ENCODE measurements at regions not wholly inside any gene's neighbourhood (a gene's known extent, or its start where the extent isn't known, plus 50 kb on each side); places are given as distances from the start of the nearest gene placed in this dataset.

GRCh38 chr3:61505197-61505596 lies 56.2 kb upstream of the PTPRG start:
- intact Hi-C loops (cut with micrococcal nuclease) (no loop called here), dilution Hi-C loops (cut with MboI; ENCODE audit: extremely low pct_ligation_motif_present, low sequenced_read_pairs) (no loop called here)
- no TSS peak for BruUV-seq (replicated peaks)
- no peaks in the 10 kb centered on the region for H3K79me2 ChIP-seq (ENCODE audit: control insufficient read depth, insufficient read depth, low read length)
- no peak overlapping the region for H3K9ac ChIP-seq (replicated peaks; ENCODE audit: extremely low read depth, insufficient read depth, low read length)
- H3K27ac ChIP-seq (ENCODE audit: insufficient read depth, low read depth, low read length) = no peak overlapping the region
- H2AFZ ChIP-seq (ENCODE audit: low read depth, low read length) = no peak overlapping the region
- no peaks in the 10 kb centered on the region for H3K4me1 ChIP-seq (ENCODE audit: control insufficient read depth, extremely low read depth, insufficient read depth, low read length)
- no peak for TF ChIP-seq JUN (IDR thresholded peaks at IDR 0.05; ENCODE audit: borderline replicate concordance, insufficient read depth, insufficient read length, low read depth)
- TF ChIP-seq GATA2 (IDR thresholded peaks at IDR 0.05; ENCODE audit: insufficient read depth, insufficient read length, low read depth, low read length) = no peak
- no peak for TF ChIP-seq POLR2AphosphoS5 (IDR thresholded peaks at IDR 0.05; ENCODE audit: insufficient read depth, low read depth, low read length)
- no peak for TF ChIP-seq FOS (IDR thresholded peaks at IDR 0.05; ENCODE audit: borderline replicate concordance, insufficient read depth, low read length)
- no peak for TF ChIP-seq EZH2 (IDR thresholded peaks at IDR 0.05; ENCODE audit: borderline replicate concordance, low read depth, low read length, severe bottlenecking)
- TF ChIP-seq MYC (IDR thresholded peaks at IDR 0.05; ENCODE audit: low read depth, low read length) = no peak
- TF ChIP-seq, protein P1, sequence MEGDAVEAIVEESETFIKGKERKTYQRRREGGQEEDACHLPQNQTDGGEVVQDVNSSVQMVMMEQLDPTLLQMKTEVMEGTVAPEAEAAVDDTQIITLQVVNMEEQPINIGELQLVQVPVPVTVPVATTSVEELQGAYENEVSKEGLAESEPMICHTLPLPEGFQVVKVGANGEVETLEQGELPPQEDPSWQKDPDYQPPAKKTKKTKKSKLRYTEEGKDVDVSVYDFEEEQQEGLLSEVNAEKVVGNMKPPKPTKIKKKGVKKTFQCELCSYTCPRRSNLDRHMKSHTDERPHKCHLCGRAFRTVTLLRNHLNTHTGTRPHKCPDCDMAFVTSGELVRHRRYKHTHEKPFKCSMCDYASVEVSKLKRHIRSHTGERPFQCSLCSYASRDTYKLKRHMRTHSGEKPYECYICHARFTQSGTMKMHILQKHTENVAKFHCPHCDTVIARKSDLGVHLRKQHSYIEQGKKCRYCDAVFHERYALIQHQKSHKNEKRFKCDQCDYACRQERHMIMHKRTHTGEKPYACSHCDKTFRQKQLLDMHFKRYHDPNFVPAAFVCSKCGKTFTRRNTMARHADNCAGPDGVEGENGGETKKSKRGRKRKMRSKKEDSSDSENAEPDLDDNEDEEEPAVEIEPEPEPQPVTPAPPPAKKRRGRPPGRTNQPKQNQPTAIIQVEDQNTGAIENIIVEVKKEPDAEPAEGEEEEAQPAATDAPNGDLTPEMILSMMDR (IDR thresholded peaks at IDR 0.05; ENCODE audit: extremely low read depth in 1 of 2, insufficient read depth in 1 of 2, low read depth in 1 of 2, low read length in 2 of 2) = no peak
- no peak for TF ChIP-seq POLR2A (IDR thresholded peaks at IDR 0.05; ENCODE audit: low read depth, low read length)
- no peak for TF ChIP-seq MAX (IDR thresholded peaks at IDR 0.05; ENCODE audit: insufficient read depth, insufficient read length)
- FAIRE-seq = no peak
- H3K4me2 ChIP-seq (ENCODE audit: insufficient read depth, low read length) = no peak overlapping the region
- H3K4me3 ChIP-seq (replicated peaks in 1 of 3; ENCODE audit: insufficient read depth in 1 of 3, low read depth in 1 of 3, low read length in 3 of 3) = no peak overlapping the region
- no peaks in the 10 kb centered on the region for H3K9me1 ChIP-seq (replicated peaks; ENCODE audit: control insufficient read depth, extremely low read depth, insufficient read depth, low read length)
- H4K20me1 ChIP-seq (replicated peaks; ENCODE audit: control insufficient read depth, extremely low read depth, insufficient read depth, low read length) = no peaks in the 10 kb centered on the region
- DNase-seq (ENCODE audit: low read depth, low spot score) = no peak
- H3K9me3 ChIP-seq (replicated peaks; ENCODE audit: control insufficient read depth, insufficient read depth, low read length) = no peaks in the 10 kb centered on the region
- CTCF ChIA-PET = no interaction called here
- H3K36me3 ChIP-seq (ENCODE audit: control insufficient read depth in 2 of 2, extremely low read depth in 1 of 2, insufficient read depth in 2 of 2, low read length in 2 of 2) = no peaks in the 10 kb centered on the region
- no peaks in the 10 kb centered on the region for H3K27me3 ChIP-seq (ENCODE audit: control insufficient read depth in 2 of 2, insufficient read depth in 2 of 2, low read length in 2 of 2)
- POLR2A ChIA-PET = no interaction called here

All from endothelial cell of umbilical vein (primary cell).